ENCODE measurements at regions not wholly inside any gene's neighbourhood (a gene's known extent, or its start where the extent isn't known, plus 50 kb on each side); places are given as distances from the start of the nearest gene placed in this dataset.

DNA sequence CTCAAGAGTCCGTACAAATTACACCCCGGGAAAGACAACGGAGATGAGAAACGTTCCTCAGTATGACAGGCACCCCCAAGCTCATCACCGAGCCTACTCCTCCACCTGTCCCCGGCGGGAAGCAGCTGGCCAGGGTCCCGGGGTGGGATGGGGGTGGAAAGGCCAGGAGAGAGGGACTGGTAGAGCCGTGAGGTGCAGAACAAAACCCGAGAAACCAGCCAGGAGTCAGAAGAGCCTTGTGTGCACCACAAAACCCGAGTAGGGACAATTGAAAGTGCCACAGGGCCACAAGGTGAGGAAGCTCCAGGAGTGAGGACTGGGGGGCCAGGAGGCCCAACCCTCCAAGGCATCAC is 75.5 kb upstream of the SALL3 start:
- no peak for DNase-seq (ENCODE audit: low spot score)

DNA sequence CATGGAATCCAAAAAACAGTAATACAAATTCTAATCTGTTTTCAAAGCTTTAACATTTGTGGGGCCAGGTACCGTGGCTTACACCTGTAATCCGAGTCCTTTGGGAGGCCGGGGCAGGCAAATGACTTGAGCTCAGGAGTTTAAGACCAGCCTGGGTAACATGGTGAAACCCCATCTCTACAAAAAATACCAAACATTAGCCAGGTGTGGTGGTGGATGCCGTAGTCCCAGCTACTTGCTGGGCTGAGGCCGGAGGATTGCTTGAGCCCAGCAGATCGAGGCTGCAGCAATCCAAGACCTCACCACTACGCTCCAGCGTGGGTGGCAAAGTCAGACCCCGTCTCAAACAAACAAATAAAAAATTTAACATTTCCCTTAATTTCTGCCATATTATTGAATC is 74.3 kb upstream of the SALL3 start:
- DNase-seq (ENCODE audit: low spot score), result no peak

DNA sequence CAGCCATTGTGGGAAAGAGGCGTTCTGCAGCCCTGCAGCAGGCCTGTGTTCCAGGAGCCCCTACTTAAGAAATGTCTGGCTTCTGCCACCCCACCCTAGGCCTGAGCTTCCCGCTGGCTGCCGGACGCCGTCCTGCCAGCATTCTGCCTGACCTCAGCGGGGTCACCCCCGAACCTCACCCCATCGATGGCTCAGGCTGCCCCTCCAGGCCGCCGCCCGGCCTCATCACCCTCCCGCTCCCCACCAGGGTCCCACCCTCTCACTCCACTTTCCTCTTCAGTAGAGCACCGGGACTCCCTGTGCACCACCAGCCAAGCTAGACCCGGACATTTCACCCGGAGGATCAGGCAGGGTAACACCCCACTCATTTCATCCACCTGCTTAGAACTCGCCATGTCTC is 73.6 kb upstream of the SALL3 start:
- DNase-seq (ENCODE audit: low spot score), result no peak

DNA sequence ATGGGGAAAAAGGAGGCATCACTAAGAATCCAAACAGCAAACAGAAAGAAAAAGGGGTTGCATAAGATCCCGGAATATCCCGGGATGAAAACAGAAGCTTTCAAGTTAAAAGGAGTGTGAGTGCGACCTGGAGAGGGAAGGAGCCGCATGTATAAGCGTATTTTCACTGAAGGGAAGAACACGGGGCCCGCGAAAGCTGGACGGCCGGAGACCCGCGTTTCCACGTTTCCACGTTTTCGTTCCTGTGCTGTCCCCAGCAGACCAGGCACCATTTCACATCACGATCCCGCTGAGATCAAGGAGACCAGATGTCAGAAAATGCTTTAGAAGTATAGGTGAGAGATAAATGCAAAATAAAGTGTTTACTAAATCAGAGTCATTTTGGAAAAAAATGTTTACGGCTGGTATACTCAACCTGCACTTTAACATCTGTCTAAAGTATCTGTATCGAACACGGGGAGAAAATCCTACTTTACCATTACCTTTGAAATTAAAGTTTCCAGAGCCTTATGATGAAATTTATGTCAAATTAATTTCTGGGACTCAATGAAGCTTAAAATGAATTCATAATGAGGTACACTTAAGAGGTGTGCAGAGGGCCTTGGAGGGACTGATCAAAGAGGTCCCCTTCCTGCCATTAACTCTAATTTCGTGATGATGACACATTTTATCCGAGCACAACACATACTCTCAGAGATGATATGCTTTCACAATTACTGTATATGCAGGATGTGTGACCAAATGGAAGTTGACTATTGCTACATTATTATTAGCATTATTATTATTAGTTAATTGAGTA is 71.0 kb upstream of the SALL3 start:
- DNase-seq (ENCODE audit: low spot score), result no peak

DNA sequence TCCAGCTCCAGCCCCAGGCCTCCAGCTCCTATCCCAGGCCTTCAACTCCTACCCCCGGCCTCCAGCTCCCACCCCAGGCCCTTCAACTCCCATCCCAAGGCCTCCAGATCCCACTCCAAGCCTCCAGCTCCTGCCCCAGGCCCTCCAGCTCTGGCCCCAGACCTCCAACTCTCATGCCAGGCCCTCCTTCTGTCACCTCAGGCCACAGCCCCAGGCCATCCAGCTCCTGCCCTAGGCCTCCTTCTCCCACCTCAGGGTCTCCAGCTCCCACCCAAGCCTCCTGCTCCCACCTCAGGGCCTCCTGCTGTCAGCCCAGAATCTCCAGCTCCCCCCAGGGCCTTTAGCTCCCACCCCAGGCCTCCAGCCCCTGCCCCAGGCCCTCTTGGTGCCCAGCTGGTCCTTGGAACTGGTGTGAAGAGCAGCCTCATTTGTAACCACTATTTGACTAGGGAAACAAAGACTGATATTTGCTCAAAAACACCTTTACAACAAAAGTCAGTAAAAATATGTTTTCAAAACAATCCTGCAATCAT is 67.8 kb upstream of the SALL3 start:
- DNase-seq (ENCODE audit: low spot score), result no peak

- no peak for DNase-seq (ENCODE audit: low spot score)
Measured at GRCh38 chr18:78912336-78912735, 67.3 kb upstream of the SALL3 start.

- no peak for DNase-seq (ENCODE audit: low spot score)
Measured at GRCh38 chr18:78912844-78913243, 66.8 kb upstream of the SALL3 start.

DNA sequence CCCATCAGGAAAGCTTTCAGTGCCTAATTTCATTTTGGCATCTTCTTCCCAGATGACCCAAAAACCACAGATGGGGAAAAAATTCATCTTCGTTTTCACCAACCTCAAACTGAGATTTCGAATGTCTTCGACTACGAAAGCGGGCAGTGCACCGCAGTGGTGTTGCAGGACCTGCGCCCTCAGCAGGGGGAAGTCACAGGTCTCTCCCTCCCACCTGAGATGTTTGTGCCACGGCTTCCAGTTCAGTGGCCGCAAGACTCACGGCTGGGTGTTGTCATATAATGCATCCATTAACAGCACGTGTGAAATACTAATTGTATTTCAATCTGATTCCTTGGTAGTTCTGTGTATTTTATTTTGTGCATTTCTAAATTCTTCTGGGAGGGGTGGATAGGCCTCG is 66.2 kb upstream of the SALL3 start:
- DNase-seq (ENCODE audit: low spot score), result no peak

- no peak for DNase-seq (ENCODE audit: low spot score)
Measured at GRCh38 chr18:78913830-78914231, 65.8 kb upstream of the SALL3 start.

- no peak for DNase-seq (ENCODE audit: low spot score)
Measured at GRCh38 chr18:78914249-78914935, 65.2 kb upstream of the SALL3 start.

- no peak for DNase-seq (ENCODE audit: low spot score)
Measured at GRCh38 chr18:78915446-78916008, 64.1 kb upstream of the SALL3 start.

- DNase-seq (ENCODE audit: low spot score), result no peak
Measured at GRCh38 chr18:78918707-78919106, 60.9 kb upstream of the SALL3 start.

GRCh38 chr18:78919956-78920355 is 59.7 kb upstream of the SALL3 start:
- DNase-seq (ENCODE audit: low spot score), result no peak

- DNase-seq (ENCODE audit: low spot score), result no peak
Measured at GRCh38 chr18:78920456-78921138, 59.0 kb upstream of the SALL3 start.

DNA sequence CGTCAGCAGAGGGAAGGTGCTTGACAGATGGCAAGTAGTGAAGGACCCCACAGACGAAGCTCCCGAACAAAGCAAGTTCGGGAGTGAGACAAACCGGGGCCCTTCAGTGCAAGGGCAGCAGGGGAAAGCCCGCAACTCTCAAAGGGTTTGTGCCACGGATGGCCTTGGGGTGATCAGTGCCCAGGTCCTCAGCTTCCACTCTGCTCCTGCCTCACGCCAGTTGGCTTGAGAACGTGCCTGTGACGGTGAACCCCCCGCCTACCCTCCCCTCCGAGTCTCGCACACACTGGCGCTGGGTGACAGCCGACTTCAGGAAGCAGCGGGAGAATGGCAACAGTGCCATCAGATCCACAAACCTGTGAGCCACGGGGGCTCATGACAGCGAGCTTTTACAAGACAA is 56.8 kb upstream of the SALL3 start:
- DNase-seq (ENCODE audit: low spot score), result no peak

DNA sequence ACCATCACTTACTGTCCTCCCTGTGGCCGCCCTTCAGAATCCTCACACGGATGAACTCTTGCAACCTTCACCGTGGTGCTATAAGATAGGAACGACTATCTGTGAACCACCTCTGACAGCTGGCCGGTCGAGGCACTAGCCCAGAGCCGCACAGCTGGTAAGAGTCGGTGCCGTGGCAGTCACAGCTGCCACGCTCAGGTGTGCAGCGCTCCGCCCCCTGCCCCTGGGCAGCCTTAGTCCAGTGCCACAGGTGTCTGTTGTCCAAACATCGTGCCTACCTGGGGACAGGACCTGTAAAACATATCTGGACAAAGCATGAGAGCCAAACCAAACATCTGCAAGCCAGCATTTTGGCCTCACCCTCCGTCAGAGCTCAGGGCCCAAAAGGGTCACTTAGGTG is 55.3 kb upstream of the SALL3 start:
- DNase-seq (ENCODE audit: low spot score), result no peak

GRCh38 chr18:78924786-78925540 is 54.7 kb upstream of the SALL3 start:
- no peak for DNase-seq (ENCODE audit: low spot score)

DNA sequence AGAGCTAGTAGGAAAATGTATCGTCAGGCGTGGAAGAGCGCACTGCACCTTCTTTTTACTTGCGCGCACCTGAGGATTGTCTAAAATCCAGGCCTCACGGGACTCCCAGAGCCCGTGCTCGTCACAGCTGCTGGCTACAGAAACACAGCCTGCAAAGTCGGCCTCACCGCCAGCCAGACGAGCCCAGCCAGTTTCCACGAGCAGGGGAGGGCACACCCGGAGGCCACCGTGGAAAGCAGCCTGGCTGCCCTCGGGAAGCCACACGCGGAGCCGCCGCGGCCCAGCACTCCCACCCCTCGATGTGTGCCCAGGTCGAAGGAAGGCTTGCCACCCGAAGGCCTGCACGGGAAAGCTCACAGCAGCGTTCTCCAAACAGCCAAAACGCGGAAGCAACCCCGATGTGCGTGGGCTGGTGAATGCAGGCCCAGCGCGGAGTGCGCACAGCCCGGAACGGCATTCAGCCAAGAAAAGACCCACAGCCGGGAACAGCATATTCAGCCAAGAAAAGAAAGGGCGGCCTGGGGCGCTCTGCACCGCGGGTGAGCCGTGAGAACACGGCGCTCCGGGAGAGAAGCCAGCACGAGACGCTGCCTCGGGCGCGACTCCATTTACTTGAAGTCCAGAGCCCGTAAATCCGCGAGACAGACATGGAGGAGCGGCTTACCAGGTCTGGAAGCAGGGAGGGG is 53.9 kb upstream of the SALL3 start:
- no peak for DNase-seq (ENCODE audit: low spot score)

- DNase-seq (ENCODE audit: low spot score), result no peak
Measured at GRCh38 chr18:78926243-78926615, 53.4 kb upstream of the SALL3 start.

GRCh38 chr18:78927156-78927555 is 52.5 kb upstream of the SALL3 start:
- no peak for DNase-seq (ENCODE audit: low spot score)

- no peak for DNase-seq (ENCODE audit: low spot score)
Measured at GRCh38 chr18:78927616-78928015, 52.0 kb upstream of the SALL3 start.
